ENCODE measurements at regions not wholly inside any gene's neighbourhood (a gene's known extent, or its start where the extent isn't known, plus 50 kb on each side); places are given as distances from the start of the nearest gene placed in this dataset.
"Not testable (repeated sequence)": the region's sequence is repeated elsewhere in the genome, so short reads cannot be mapped to it uniquely, and the experiment has no call there.

DNA sequence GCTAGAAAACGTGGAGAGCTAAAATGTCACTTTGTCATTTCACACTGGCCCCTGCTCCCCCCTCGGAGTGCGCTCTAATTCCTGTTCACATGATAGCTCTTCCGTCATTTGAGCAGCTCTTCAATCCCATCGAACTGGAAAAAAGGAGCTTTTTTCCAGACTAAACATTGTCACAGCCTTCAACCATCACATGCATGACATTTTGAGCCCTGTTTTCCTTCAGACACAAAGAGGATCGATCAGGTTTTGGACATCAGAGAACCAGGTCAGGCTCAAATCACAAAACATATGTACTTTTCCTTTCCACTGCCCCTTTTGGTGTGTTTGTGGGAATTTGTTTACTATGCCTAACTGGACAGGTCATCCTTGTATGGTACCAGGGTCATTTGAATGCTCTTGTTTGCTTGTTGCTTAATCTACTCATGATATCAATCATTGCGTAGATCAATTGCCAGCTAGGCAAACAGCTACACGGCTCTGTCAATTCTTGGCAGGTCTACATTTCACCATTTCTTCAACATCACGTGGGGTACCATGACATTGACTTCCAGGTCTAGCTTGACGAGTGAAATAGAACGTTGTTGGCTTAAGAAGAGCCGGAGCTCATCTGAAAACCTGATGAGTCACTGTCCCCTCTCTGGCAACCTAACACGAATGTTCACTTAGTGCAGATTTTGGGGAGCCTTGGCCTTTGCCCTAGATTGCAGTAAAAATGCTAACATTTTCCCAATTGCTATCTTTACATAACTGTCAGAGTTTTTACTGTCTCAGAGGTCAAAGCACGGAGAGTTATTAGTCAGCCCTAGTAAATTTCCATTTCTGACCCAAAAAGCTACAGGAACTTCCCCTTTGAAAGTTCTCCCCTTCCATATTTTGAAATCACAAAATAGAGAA lies 87.3 kb downstream of the LYZL2 start:
- peak; percentile 69 to 91 (median 80) for ATAC-seq
- Histone ChIP-seq H3K36me3 (no peaks in the 10 kb centered on the region), H3K4me3 (no peak overlapping the region), H3K27me3 (no peaks in the 10 kb centered on the region), H3K4me1 (peaks cover 0 to 34% (median 18%) of the 10 kb centered on the region in 4 donors), H3K9me3 (no peaks in the 10 kb centered on the region), H3K27ac (peak overlapping the region; percentile 79 to 87 (median 85))
- intact Hi-C loops (cut with DNase I), result no loop called here
- TF ChIP-seq, protein P1, sequence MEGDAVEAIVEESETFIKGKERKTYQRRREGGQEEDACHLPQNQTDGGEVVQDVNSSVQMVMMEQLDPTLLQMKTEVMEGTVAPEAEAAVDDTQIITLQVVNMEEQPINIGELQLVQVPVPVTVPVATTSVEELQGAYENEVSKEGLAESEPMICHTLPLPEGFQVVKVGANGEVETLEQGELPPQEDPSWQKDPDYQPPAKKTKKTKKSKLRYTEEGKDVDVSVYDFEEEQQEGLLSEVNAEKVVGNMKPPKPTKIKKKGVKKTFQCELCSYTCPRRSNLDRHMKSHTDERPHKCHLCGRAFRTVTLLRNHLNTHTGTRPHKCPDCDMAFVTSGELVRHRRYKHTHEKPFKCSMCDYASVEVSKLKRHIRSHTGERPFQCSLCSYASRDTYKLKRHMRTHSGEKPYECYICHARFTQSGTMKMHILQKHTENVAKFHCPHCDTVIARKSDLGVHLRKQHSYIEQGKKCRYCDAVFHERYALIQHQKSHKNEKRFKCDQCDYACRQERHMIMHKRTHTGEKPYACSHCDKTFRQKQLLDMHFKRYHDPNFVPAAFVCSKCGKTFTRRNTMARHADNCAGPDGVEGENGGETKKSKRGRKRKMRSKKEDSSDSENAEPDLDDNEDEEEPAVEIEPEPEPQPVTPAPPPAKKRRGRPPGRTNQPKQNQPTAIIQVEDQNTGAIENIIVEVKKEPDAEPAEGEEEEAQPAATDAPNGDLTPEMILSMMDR (IDR thresholded peaks at IDR 0.05), result no peak
- TF ChIP-seq POLR2A (IDR thresholded peaks at IDR 0.05), result peak; percentile 20
- peak in 2 of 3 donors; percentile 57 to 84 for DNase-seq
- 22% methylated on average over 12 of the region's 14 CpGs for WGBS (ENCODE audit: insufficient coverage, low coverage, low lambda C conversion rate, missing lambda C conversion rate)

DNA sequence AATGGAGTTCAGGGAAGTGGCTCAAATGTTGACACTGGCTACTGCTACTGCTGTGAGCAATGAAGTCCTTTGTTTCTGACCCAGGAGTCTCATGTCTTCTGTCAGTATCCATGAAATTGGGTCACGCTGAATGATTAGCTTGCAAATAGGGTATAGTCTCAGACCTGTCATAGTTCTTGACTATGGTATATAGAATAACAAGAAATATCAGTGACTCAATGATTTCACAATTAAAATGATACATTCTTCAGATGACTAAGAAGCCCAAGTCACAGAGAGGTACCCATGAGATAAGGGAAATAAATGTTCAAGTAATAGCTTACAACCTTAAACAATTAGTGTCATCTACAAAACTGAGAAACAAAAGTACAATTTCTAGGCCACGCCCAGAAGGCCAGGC lies 89.3 kb downstream of the LYZL2 start:
- Histone ChIP-seq H3K27ac (peak overlapping the region in 1 of 3 donors; percentile 5), H3K27me3 (no peaks in the 10 kb centered on the region), H3K4me1 (peaks cover 0 to 43% (median 25%) of the 10 kb centered on the region in 4 donors), H3K4me3 (no peak overlapping the region), H3K9me3 (no peaks in the 10 kb centered on the region), H3K36me3 (no peaks in the 10 kb centered on the region)
- TF ChIP-seq POLR2A (IDR thresholded peaks at IDR 0.05), result no peak
- TF ChIP-seq, protein P1 (IDR thresholded peaks at IDR 0.05), result no peak
- DNase-seq (no peak), ATAC-seq (peak in 1 of 4 donors; percentile 3)
- intact Hi-C loops (cut with DNase I), result no loop called here
- WGBS (ENCODE audit: insufficient coverage, low coverage, low lambda C conversion rate, missing lambda C conversion rate), result 56% methylated on average over 2 of the region's 2 CpGs

DNA sequence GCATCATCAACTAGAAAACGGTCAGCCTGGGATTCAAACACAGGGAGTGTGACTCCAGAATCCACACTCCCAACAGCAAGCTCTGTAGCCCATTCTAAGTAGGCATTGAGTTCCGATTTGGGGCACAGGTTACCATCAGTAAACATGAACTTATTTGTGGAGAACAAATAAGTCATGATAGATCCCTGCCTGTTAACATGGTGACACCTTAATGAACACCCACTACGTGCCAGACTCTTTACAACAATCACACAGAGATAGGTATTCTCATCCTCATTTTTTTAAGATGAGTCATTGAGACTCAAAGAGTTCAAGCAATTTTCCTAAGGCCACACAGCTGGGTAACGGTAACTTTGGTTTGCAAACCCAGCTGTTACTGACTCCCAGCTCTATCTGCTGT lies 91.5 kb downstream of the LYZL2 start:
- no peak for TF ChIP-seq POLR2A (IDR thresholded peaks at IDR 0.05)
- TF ChIP-seq, protein P1 (IDR thresholded peaks at IDR 0.05), result no peak
- 5% methylated on average over 3 of the region's 4 CpGs for WGBS (ENCODE audit: insufficient coverage, low coverage, low lambda C conversion rate, missing lambda C conversion rate)
- no peaks in the 10 kb centered on the region for H3K36me3 ChIP-seq
- H3K4me3 ChIP-seq, result no peak overlapping the region
- H3K4me1 ChIP-seq, result peaks cover 0 to 38% (median 23%) of the 10 kb centered on the region in 4 donors
- DNase-seq (no peak), ATAC-seq (peak in 2 of 4 donors; percentile 1 to 40)
- no peaks in the 10 kb centered on the region for H3K27me3 ChIP-seq
- H3K9me3 ChIP-seq, result no peaks in the 10 kb centered on the region
- H3K27ac ChIP-seq, result peak overlapping the region in 2 of 3 donors; percentile 57 to 58
- intact Hi-C loops (cut with DNase I), result loop anchor here (10.0 kb wide), 2 partner anchors 113 to 143 kb away; no protein-coding TSS in a partner anchor

DNA sequence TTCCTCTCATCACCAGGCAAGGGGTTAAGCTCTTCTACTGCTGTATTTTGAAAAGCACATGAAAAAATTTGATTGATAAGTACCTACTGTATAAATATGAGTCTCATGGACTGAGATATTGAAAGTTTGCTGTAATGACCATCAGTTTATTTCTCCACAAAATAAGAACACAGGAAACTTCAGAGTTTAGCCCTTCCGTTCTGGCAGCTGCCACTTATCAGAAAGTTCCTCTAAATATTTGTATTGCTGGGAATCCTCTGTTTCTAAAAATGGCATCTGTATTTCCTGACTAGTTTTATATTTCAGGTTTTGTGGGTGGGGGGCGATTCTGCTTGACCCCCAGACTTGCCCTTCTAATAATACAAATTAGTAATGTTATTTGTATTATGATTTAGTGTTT lies 92.0 kb downstream of the LYZL2 start:
- H3K4me3 ChIP-seq, result no peak overlapping the region
- H3K36me3 ChIP-seq, result no peaks in the 10 kb centered on the region
- intact Hi-C loops (cut with DNase I), result loop anchor here (10.0 kb wide), 2 partner anchors 113 to 143 kb away; no protein-coding TSS in a partner anchor
- H3K27ac ChIP-seq, result peak overlapping the region; percentile 2 to 58 (median 57)
- ATAC-seq (peak in 2 of 4 donors; percentile 3), DNase-seq (no peak)
- WGBS (ENCODE audit: insufficient coverage, low coverage, low lambda C conversion rate, missing lambda C conversion rate), result 3% methylated on average over 2 of the region's 2 CpGs
- H3K27me3 ChIP-seq, result no peaks in the 10 kb centered on the region
- TF ChIP-seq, protein P1 (IDR thresholded peaks at IDR 0.05), result no peak
- TF ChIP-seq POLR2A (IDR thresholded peaks at IDR 0.05), result no peak
- H3K9me3 ChIP-seq, result no peaks in the 10 kb centered on the region
- H3K4me1 ChIP-seq, result peaks cover 0 to 34% (median 19%) of the 10 kb centered on the region in 4 donors

DNA sequence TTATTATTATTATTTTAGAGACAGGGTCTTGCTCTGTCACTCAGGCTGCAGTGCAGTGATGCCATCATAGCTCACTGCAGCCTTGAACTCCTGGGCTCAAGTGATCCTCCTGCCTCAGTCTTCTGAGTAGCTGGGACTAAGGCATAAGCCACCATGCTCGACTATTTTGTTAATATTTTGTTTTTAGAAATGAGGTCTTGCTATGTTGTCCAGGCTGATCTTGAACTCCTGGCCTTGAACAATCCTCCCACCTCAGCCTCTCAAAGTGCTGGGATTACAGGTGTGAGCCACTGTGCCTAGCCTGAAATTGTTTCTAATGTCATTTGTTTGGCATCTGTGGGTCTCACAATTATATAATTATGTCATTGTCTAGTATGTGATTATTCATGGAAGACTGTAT lies 92.4 kb downstream of the LYZL2 start:
- not testable (repeated sequence) for H3K4me3 ChIP-seq, ATAC-seq, H3K27me3 ChIP-seq, H3K9me3 ChIP-seq, H3K36me3 ChIP-seq, DNase-seq
- WGBS (ENCODE audit: insufficient coverage, low coverage, low lambda C conversion rate, missing lambda C conversion rate), result 33% methylated on average over 1 of the region's 1 CpG
- intact Hi-C loops (cut with DNase I), result loop anchor here (10.0 kb wide), 2 partner anchors 112 to 142 kb away; no protein-coding TSS in a partner anchor
- Histone ChIP-seq H3K4me1 (peaks cover 0 to 38% (median 17%) of the 10 kb centered on the region in 4 donors), H3K27ac (peak overlapping the region; percentile 2 to 58 (median 57))
